Heart left ventricle (tissue), 16 donors: ENCODE measurements at regions not wholly inside any gene's neighbourhood (a gene's known extent, or its start where the extent isn't known, plus 50 kb on each side); places are given as distances from the start of the nearest gene placed in this dataset.
A peak's percentile ranks its signal among the peaks of the same experiment; 100 is the strongest.

Experiments used
- ATAC-seq, 4 donors: fragments of 200-7000 bp; cut with Tn5 transposase; one replicate each; pipeline ENCODE4 v1.9.1; 2020 to 2022; ENCODE audit warnings: moderate library complexity in 4 of 4, mild to moderate bottlenecking in 3 of 4, moderate number of reproducible peaks in 1 of 4
- DNase-seq, 5 donors: peaks; one replicate each; pipeline ENCODE4 v3.0.0-alpha.2; 2020
- H3K27ac ChIP-seq, 12 donors: fragments of 200-600 bp; sonication (generic) in 4 of 12; one replicate each; pipeline versions ENCODE4 v1.5.0 to v1.8.0; 2016 to 2022; ENCODE audit warnings: mild to moderate bottlenecking in 2 of 12
- H3K27me3 ChIP-seq, 9 donors: fragments of 200-600 bp; sonication (generic) in 2 of 9; one replicate each; pipeline versions ENCODE4 v1.5.1 to v1.8.0; 2016 to 2022; ENCODE audit warnings: mild to moderate bottlenecking in 3 of 9
- H3K36me3 ChIP-seq, 9 donors: fragments of 200-600 bp; sonication (generic) in 2 of 9; one replicate each; pipeline versions ENCODE4 v1.5.0 to v1.8.0; 2018 to 2022; ENCODE audit warnings: mild to moderate bottlenecking in 2 of 9
- H3K4me1 ChIP-seq, 12 donors: fragments of 200-600 bp; sonication (generic) in 4 of 12; one replicate each; pipeline versions ENCODE4 v1.5.0 to v1.8.0; 2016 to 2022; ENCODE audit warnings: mild to moderate bottlenecking in 3 of 12
- H3K4me3 ChIP-seq, 12 donors: fragments of 200-600 bp; sonication (generic) in 4 of 12; one replicate each; pipeline versions ENCODE4 v1.5.0 to v1.8.0; 2017 to 2022; ENCODE audit warnings: mild to moderate bottlenecking in 9 of 12, moderate library complexity in 4 of 12
- H3K9me3 ChIP-seq, 12 donors: fragments of 200-600 bp; sonication (generic) in 4 of 12; one replicate each; pipeline versions ENCODE4 v1.5.0 to v1.8.0; 2016 to 2022; ENCODE audit warnings: mild to moderate bottlenecking in 1 of 12
- CTCF ChIP-seq, 12 donors: fragments of 200-600 bp; sonication (generic) in 4 of 12; IDR thresholded peaks; one replicate each; pipeline versions ENCODE4 v1.5.0 to v1.8.0; 2018 to 2022; ENCODE audit warnings: antibody characterized with exemption in 12 of 12, mild to moderate bottlenecking in 5 of 12
- POLR2A ChIP-seq, 2 donors: fragments of 450-650 bp; IDR thresholded peaks; one replicate each; pipeline ENCODE4 v1.6.1; 2017; ENCODE audit warnings: antibody characterized with exemption in 2 of 2, mild to moderate bottlenecking in 2 of 2, moderate library complexity in 2 of 2
- WGBS, 4 donors: extraction: QIAGEN DNeasy Blood & Tissue Kit in 2 of 4; methylation state at CpG; one replicate each; pipeline versions ENCODE4 v1.1.5 to v1.1.7; 2013 to 2018; 5-methylcytosine and 5-hydroxymethylcytosine counted together
- intact Hi-C, 10 donors: fragments of 100-400 bp; cut with DNase I; formaldehyde crosslinking; loops; one replicate each; pipeline versions ENCODE4 v1.11.1 to v1.14.2; 2022
- donor health status: ischemic (EF 13 %, LVEDD 7.1; RV severe dilation, severe dysfunction).
- donor health status: healthy with polysubstance abuse.
- donor health status: DM: no; HTN: yes; CAD: no.
- donor health status: DM: no; HTN: no; CAD: no.
- donor health status: ischemic (EF 25% LVEDD 6.9; RV normal size, moderate dysfunction).
- donor health status: ischemic (EF 25% LVEDD 5.7; RV mildly dilated, moderate dysfunction).
- donor health status: healthy.
- donor health status: DM: yes; HTN: yes; CAD: no.
- donor health status: ischemic (EF 35%, LVEDD 5.7; RV mildly dilated, moderate dysfunction).
- donor health status: nonischemic (EF 11% LVEDD 7.7; RV severe dilation, severe dysfunction).
- donor health status: DM: yes; HTN: yes; CAD: no.
- donor health status: PGD.
- donor health status: ischemic (EF 29% LVEDD 5.4; RV normal size, mild dysfunction).
- donor health status: nonischemic (EF 23%, LVEDD 6.1; RV moderate dilation, normal function).

GRCh38 chr1:8115769-8116167 is 89.7 kb upstream of the ERRFI1 start:
- no peak for ATAC-seq
- Histone ChIP-seq H3K36me3 (no peaks in the 10 kb centered on the region), H3K27ac (peak overlapping the region in 10 of 12 donors; percentile 54 to 89 (median 74)), H3K9me3 (no peaks in the 10 kb centered on the region), H3K27me3 (no peaks in the 10 kb centered on the region), H3K4me3 (no peak overlapping the region), H3K4me1 (peaks cover 0 to 47% (median 22%) of the 10 kb centered on the region in 12 donors)
- no peak for DNase-seq
- 78 to 87% (median 83%) methylated on average over 9 of the region's 9 CpGs for WGBS, 4 donors
- intact Hi-C loops, result loop anchor here in 4 of 10 donors (5.0 kb wide), 2 partner anchors 33 to 83 kb away; no protein-coding TSS in a partner anchor
- TF ChIP-seq POLR2A (IDR thresholded peaks at IDR 0.05) (no peak), CTCF (IDR thresholded peaks at IDR 0.05) (no peak)

GRCh38 chr1:8115031-8115768 is 89.1 kb upstream of the ERRFI1 start:
- WGBS, 4 donors, result 95 to 96% (median 96%) methylated on average over 10 of the region's 10 CpGs
- no peak for TF ChIP-seq CTCF (IDR thresholded peaks at IDR 0.05)
- TF ChIP-seq POLR2A (IDR thresholded peaks at IDR 0.05), result no peak
- Histone ChIP-seq H3K27ac (peak overlapping the region in 6 of 12 donors; percentile 63 to 86 (median 78)), H3K4me3 (no peak overlapping the region), H3K36me3 (no peaks in the 10 kb centered on the region), H3K4me1 (peaks cover 0 to 42% (median 19%) of the 10 kb centered on the region in 12 donors), H3K27me3 (no peaks in the 10 kb centered on the region), H3K9me3 (peaks cover 0 to 1% (median 0%) of the 10 kb centered on the region in 12 donors)
- intact Hi-C loops, result loop anchor here in 4 of 10 donors (5.0 kb wide), 2 partner anchors 33 to 83 kb away; no protein-coding TSS in a partner anchor
- ATAC-seq (no peak), DNase-seq (no peak)

- DNase-seq (peak in 1 of 5 donors; percentile 28), ATAC-seq (peak in 1 of 4 donors; percentile 31)
- peaks cover 0 to 3% (median 0%) of the 10 kb centered on the region in 12 donors for H3K9me3 ChIP-seq
- 58 to 67% (median 59%) methylated on average over 16 to 17 of the region's 17 CpGs for WGBS, 4 donors
- H3K27ac ChIP-seq, result peak overlapping the region in 4 of 12 donors; percentile 17 to 48 (median 32)
- intact Hi-C loops, result no loop called here
- peaks cover 0 to 41% (median 18%) of the 10 kb centered on the region in 12 donors for H3K4me1 ChIP-seq
- no peaks in the 10 kb centered on the region for H3K36me3 ChIP-seq
- TF ChIP-seq POLR2A (IDR thresholded peaks at IDR 0.05) (no peak), CTCF (IDR thresholded peaks at IDR 0.05) (no peak)
- no peaks in the 10 kb centered on the region for H3K27me3 ChIP-seq
- H3K4me3 ChIP-seq, result peak overlapping the region in 2 of 12 donors; percentile 6 to 13
These were observed 87.4 kb upstream of the ERRFI1 start for GRCh38 chr1:8113262-8114220.
